H1 (cell line): ENCODE measurements at regions not wholly inside any gene's neighbourhood (a gene's known extent, or its start where the extent isn't known, plus 50 kb on each side); places are given as distances from the start of the nearest gene placed in this dataset.

Source experiments
- CTCF ChIA-PET: fragments of 300-600 bp; sonication (Branson Sonifier 250); formaldehyde crosslinking; loops from one replicate; lab custom pipeline; 2021; ENCODE audit not compliant: partially characterized antibody; lab: Charles Lee
- POLR2A ChIA-PET: fragments of 300-600 bp; sonication (Branson Sonifier 250); formaldehyde crosslinking; loops from one replicate; lab custom pipeline; 2021; ENCODE audit warnings: inconsistent platforms; ENCODE audit not compliant: partially characterized antibody; lab: Charles Lee
- DNase-seq, 2 experiments: peaks; one replicate each; pipeline versions ENCODE4 v3.0.0 to v3.0.0-alpha.2; 2010 to 2022; ENCODE audit warnings: low spot score in 2 of 2, low read depth in 1 of 2, mixed read lengths in 1 of 2
- FAIRE-seq: peaks from 2 replicates; lab custom pipeline; 2011; peaks lifted over from hg19 to GRCh38; lab: Jason Lieb, UNC
- H2AFZ ChIP-seq: 2 replicates; pipeline ENCODE4 v1.8.1; 2012; ENCODE audit warnings: low read length, inconsistent platforms
- H2AK5ac ChIP-seq: 2 replicates; pipeline ENCODE4 v1.6.1; 2013; ENCODE audit warnings: low read depth, low read length
- H2BK120ac ChIP-seq: replicated peaks from 2 replicates; pipeline ENCODE3; 2013; ENCODE audit warnings: low read depth, low read length, inconsistent platforms
- H2BK12ac ChIP-seq: 2 replicates; pipeline ENCODE4 v1.6.1; 2013; ENCODE audit warnings: low read depth, low read length
- H2BK15ac ChIP-seq: 2 replicates; pipeline ENCODE4 v1.6.1; 2013; ENCODE audit warnings: low read length
- H2BK20ac ChIP-seq: 2 replicates; pipeline ENCODE4 v1.6.1; 2013; ENCODE audit warnings: low read length
- H2BK5ac ChIP-seq: 2 replicates; pipeline ENCODE4 v1.6.1; 2013; ENCODE audit warnings: low read depth, low read length
- H3K14ac ChIP-seq: 2 replicates; pipeline ENCODE4 v1.6.1; 2013; ENCODE audit warnings: inconsistent platforms; ENCODE audit not compliant: insufficient read length
- H3K18ac ChIP-seq: 2 replicates; pipeline ENCODE4 v1.6.1; 2013; ENCODE audit warnings: low read length; ENCODE audit errors: extremely low read depth
- H3K23ac ChIP-seq: 2 replicates; pipeline ENCODE4 v1.6.1; 2013; ENCODE audit warnings: inconsistent platforms; ENCODE audit not compliant: insufficient read length
- H3K23me2 ChIP-seq: 2 replicates; pipeline ENCODE4 v1.6.1; 2013; ENCODE audit warnings: low read depth, low read length
- H3K27ac ChIP-seq: 2 replicates; pipeline ENCODE4 v1.6.1; 2011; ENCODE audit warnings: low read depth, low read length, inconsistent platforms
- H3K27me3 ChIP-seq, 4 experiments: replicated peaks in 1 of 4; 1 replicate in 1 of 4; 2 replicates in 3 of 4; pipeline versions ENCODE4 v1.6.1 to v1.8.1; 2011 to 2013; ENCODE audit warnings: low read length in 3 of 4, mild to moderate bottlenecking in 3 of 4, inconsistent platforms in 2 of 4, mixed read lengths in 2 of 4, moderate library complexity in 1 of 4; ENCODE audit not compliant: control insufficient read depth in 3 of 4, insufficient read depth in 3 of 4; ENCODE audit errors: extremely low read depth in 1 of 4
- H3K36me3 ChIP-seq, 4 experiments: 2 replicates each; pipeline versions ENCODE4 v1.6.1 to v1.8.1; 2011 to 2013; ENCODE audit warnings: mild to moderate bottlenecking in 4 of 4, low read length in 3 of 4, moderate library complexity in 2 of 4, control low read depth in 1 of 4, inconsistent platforms in 1 of 4; ENCODE audit not compliant: insufficient read depth in 4 of 4, control insufficient read depth in 2 of 4
- H3K4ac ChIP-seq: replicated peaks from 2 replicates; pipeline ENCODE3; 2013; ENCODE audit warnings: low read length, low read depth, mixed read lengths, inconsistent platforms; ENCODE audit not compliant: insufficient read length
- H3K4me1 ChIP-seq, 4 experiments: replicated peaks in 1 of 4; 1 replicate in 1 of 4; 2 replicates in 3 of 4; pipeline versions ENCODE4 v1.6.1 to v1.8.1; 2011 to 2013; ENCODE audit warnings: low read length in 3 of 4, inconsistent platforms in 2 of 4, mixed read lengths in 1 of 4; ENCODE audit not compliant: insufficient read depth in 4 of 4, control insufficient read depth in 3 of 4
- H3K4me2 ChIP-seq, 2 experiments: 2 replicates each; pipeline versions ENCODE4 v1.6.1 to v1.8.1; 2011 to 2013; ENCODE audit warnings: low read depth in 2 of 2, low read length in 2 of 2, control low read depth in 1 of 2, inconsistent platforms in 1 of 2, mild to moderate bottlenecking in 1 of 2; ENCODE audit not compliant: insufficient read depth in 1 of 2
- H3K4me3 ChIP-seq, 4 experiments: fragments of 200-600, 300-600 bp in 1 of 4; sonication (generic), shearing (Covaris generic), sonication (Bioruptor Twin) in 1 of 4; 2 replicates each; pipeline versions ENCODE4 v1.5.1 to v1.8.1; 2011 to 2016; ENCODE audit warnings: low read length in 4 of 4, low read depth in 3 of 4, control low read depth in 2 of 4, inconsistent platforms in 2 of 4, mild to moderate bottlenecking in 2 of 4, mixed read lengths in 1 of 4, moderate library complexity in 1 of 4; ENCODE audit not compliant: insufficient read depth in 2 of 4; ENCODE audit errors: extremely low read depth in 1 of 4
- H3K56ac ChIP-seq: replicated peaks from 2 replicates; pipeline ENCODE3; 2013; ENCODE audit warnings: low read depth, mild to moderate bottlenecking, mixed read lengths, low read length, inconsistent platforms; ENCODE audit not compliant: insufficient read length
- H3K79me1 ChIP-seq: 2 replicates; pipeline ENCODE4 v1.6.1; 2013; ENCODE audit warnings: low read depth, low read length, control low read depth
- H3K79me2 ChIP-seq, 2 experiments: 2 replicates each; pipeline versions ENCODE4 v1.6.1 to v1.8.1; 2012 to 2013; ENCODE audit warnings: low read length in 2 of 2, mild to moderate bottlenecking in 2 of 2, inconsistent platforms in 1 of 2; ENCODE audit not compliant: insufficient read depth in 2 of 2, control insufficient read depth in 1 of 2
- H3K9ac ChIP-seq, 4 experiments: replicated peaks in 1 of 4; 1 replicate in 1 of 4; 2 replicates in 3 of 4; pipeline versions ENCODE4 v1.6.1 to v1.8.1; 2011 to 2013; ENCODE audit warnings: low read depth in 3 of 4, low read length in 3 of 4, control low read depth in 2 of 4, mild to moderate bottlenecking in 2 of 4, moderate library complexity in 2 of 4, inconsistent platforms in 1 of 4; ENCODE audit errors: extremely low read depth in 1 of 4
- H3K9me3 ChIP-seq, 2 experiments: 2 replicates each; pipeline versions ENCODE4 v1.6.1 to v1.8.1; 2012 to 2013; ENCODE audit warnings: mild to moderate bottlenecking in 2 of 2, moderate library complexity in 2 of 2, control low read depth in 1 of 2, inconsistent platforms in 1 of 2, low read depth in 1 of 2, low read length in 1 of 2, mixed read lengths in 1 of 2; ENCODE audit not compliant: insufficient read depth in 2 of 2
- H4K20me1 ChIP-seq, 2 experiments: replicated peaks in 1 of 2; 2 replicates each; pipeline versions ENCODE3 to v1.8.1; 2011 to 2013; ENCODE audit warnings: inconsistent platforms in 2 of 2, low read length in 2 of 2, mild to moderate bottlenecking in 1 of 2; ENCODE audit not compliant: insufficient read depth in 2 of 2, control insufficient read depth in 1 of 2
- H4K5ac ChIP-seq: 2 replicates; pipeline ENCODE4 v1.6.1; 2013; ENCODE audit warnings: low read length, low read depth, mixed read lengths, inconsistent platforms; ENCODE audit not compliant: insufficient read length
- H4K8ac ChIP-seq: 2 replicates; pipeline ENCODE4 v1.8.0; 2013; ENCODE audit warnings: mild to moderate bottlenecking, moderate library complexity, low read length, inconsistent platforms; ENCODE audit not compliant: insufficient read depth; ENCODE audit errors: extremely low read depth
- H4K91ac ChIP-seq: replicated peaks from 2 replicates; pipeline ENCODE3; 2013; ENCODE audit warnings: low read length, mixed read lengths, inconsistent platforms; ENCODE audit not compliant: insufficient read length
- EGR1 ChIP-seq: IDR thresholded peaks from 2 replicates; pipeline ENCODE4 v1.6.1; 2011; ENCODE audit warnings: low read depth, low read length, borderline replicate concordance
- GTF2F1 ChIP-seq: IDR thresholded peaks from 2 replicates; pipeline ENCODE4 v1.6.1; 2012; ENCODE audit warnings: low read depth, low read length, improper control_type of control experiment, borderline replicate concordance
- KDM1A ChIP-seq: fragments of 200-600, 300-600 bp; sonication (generic); IDR thresholded peaks from 2 replicates; pipeline ENCODE4 v1.7.1; 2016; ENCODE audit warnings: mild to moderate bottlenecking, low read length, borderline replicate concordance
- KDM4A ChIP-seq: IDR thresholded peaks from one replicate; pipeline ENCODE4 v1.7.1; 2012; ENCODE audit warnings: low read depth, mild to moderate bottlenecking, moderate library complexity, low read length, inconsistent platforms; ENCODE audit not compliant: severe bottlenecking
- NANOG ChIP-seq: IDR thresholded peaks from 2 replicates; pipeline ENCODE4 v1.6.1; 2011; ENCODE audit warnings: low read length, low read depth, mild to moderate bottlenecking, inconsistent platforms; ENCODE audit not compliant: insufficient read depth, poor library complexity, severe bottlenecking
- RXRA ChIP-seq: IDR thresholded peaks from 2 replicates; pipeline ENCODE4 v1.6.1; 2011; ENCODE audit warnings: low read depth, mild to moderate bottlenecking, low read length, moderate library complexity; ENCODE audit not compliant: insufficient read depth
- SIRT6 ChIP-seq: IDR thresholded peaks from one replicate; pipeline ENCODE4 v1.7.1; 2012; ENCODE audit warnings: low read length, inconsistent platforms
- TCF12 ChIP-seq: IDR thresholded peaks from 2 replicates; pipeline ENCODE4 v1.6.1; 2011; ENCODE audit warnings: low read depth, mild to moderate bottlenecking, low read length

- Histone ChIP-seq H3K18ac (no peak overlapping the region), H3K79me2 (no peaks in the 10 kb centered on the region), H4K20me1 (no peaks in the 10 kb centered on the region), H3K9me3 (no peaks in the 10 kb centered on the region), H3K27me3 (no peaks in the 10 kb centered on the region), H3K4me2 (no peak overlapping the region), H2BK12ac (no peak overlapping the region), H3K14ac (no peak overlapping the region), H3K79me1 (no peaks in the 10 kb centered on the region), H2AK5ac (no peak overlapping the region), H3K4me1 (no peaks in the 10 kb centered on the region), H4K8ac (no peak overlapping the region), H3K9ac (no peak overlapping the region), H2BK20ac (no peak overlapping the region), H3K56ac (no peak overlapping the region), H2BK120ac (no peak overlapping the region), H4K91ac (no peak overlapping the region), H3K36me3 (no peaks in the 10 kb centered on the region), H2BK15ac (no peak overlapping the region), H3K23me2 (no peaks in the 10 kb centered on the region), H3K23ac (no peak overlapping the region), H2AFZ (no peak overlapping the region), H2BK5ac (no peak overlapping the region), H3K4ac (no peak overlapping the region), H3K4me3 (no peak overlapping the region), H4K5ac (no peak overlapping the region), H3K27ac (no peak overlapping the region)
- FAIRE-seq (no peak), DNase-seq (no peak)
- CTCF ChIA-PET: interaction anchor here (0.6 kb wide), 1 partner anchor 342 kb away, joined by 3 read pairs; no protein-coding TSS in a partner anchor
- TF ChIP-seq SIRT6: no peak
- no peak for TF ChIP-seq NANOG
- TF ChIP-seq KDM4A: no peak
- no peak for TF ChIP-seq KDM1A
- TF ChIP-seq RXRA: no peak
- TF ChIP-seq EGR1: no peak
- TF ChIP-seq TCF12: no peak
- no peak for TF ChIP-seq GTF2F1
- POLR2A ChIA-PET: no interaction called here
These were observed 106.5 kb downstream of the WNT5A start for GRCh38 chr3:55380561-55380960.
